ENCODE measurements at regions not wholly inside any gene's neighbourhood (a gene's known extent, or its start where the extent isn't known, plus 50 kb on each side); places are given as distances from the start of the nearest gene placed in this dataset.

DNA sequence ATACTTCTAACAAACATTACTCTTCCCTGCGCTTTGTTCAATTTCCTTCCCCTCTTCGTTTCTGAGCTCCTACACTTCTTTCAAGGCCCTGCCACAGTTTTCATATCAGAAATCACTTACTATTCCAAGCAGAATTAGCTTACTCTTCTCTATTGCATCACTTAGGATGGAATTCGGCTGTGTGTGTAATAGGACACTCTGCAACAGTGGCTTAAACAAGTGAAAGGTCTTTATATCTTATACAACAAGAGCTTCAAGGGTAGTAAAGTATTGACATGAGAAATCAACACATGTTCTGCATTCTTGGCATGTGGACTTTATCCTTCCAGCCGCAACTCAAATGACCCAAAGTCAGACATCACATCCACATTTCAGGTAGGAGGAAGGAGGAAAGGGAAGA lies 279.6 kb downstream of the PCDH20 start:
- Mint-ChIP-seq H3K27ac (no peak overlapping the region), H3K27me3 (no peaks in the 10 kb centered on the region), H3K9me3 (peaks cover 3 to 14% (median 14%) of the 10 kb centered on the region in 3 donors), H3K36me3 (no peaks in the 10 kb centered on the region), H3K4me3 (no peak overlapping the region), H3K4me1 (no peaks in the 10 kb centered on the region)
- DNase-seq (no peak), ATAC-seq (replicated peaks in 1 of 4) (no peak)
- POLR2A ChIA-PET = no interaction called here
- H3K27me3 ChIP-seq (replicated peaks in 1 of 2; ENCODE audit: control insufficient read depth in 2 of 2, extremely low read depth in 1 of 2, insufficient read depth in 2 of 2, low read length in 1 of 2) = no peaks in the 10 kb centered on the region
- no peaks in the 10 kb centered on the region for H3K9me3 ChIP-seq
- H3K4me1 ChIP-seq (ENCODE audit: control insufficient read depth in 1 of 2, extremely low read depth in 1 of 2, insufficient read depth in 2 of 2, low read length in 2 of 2) = no peaks in the 10 kb centered on the region
- no peak overlapping the region for H3K27ac ChIP-seq (ENCODE audit: low read length)
- CTCF ChIA-PET = interaction anchor here in 1 of 2 donors (0.6 kb wide), 1 partner anchor 28 kb away, joined by 7 read pairs; no protein-coding TSS in a partner anchor
- WGBS (ENCODE audit: insufficient coverage) = 83% methylated on average over 1 of the region's 4 CpGs
- no peaks in the 10 kb centered on the region for H3K36me3 ChIP-seq (ENCODE audit: control insufficient read depth in 2 of 2, extremely low read depth in 1 of 2, insufficient read depth in 1 of 2, low read length in 1 of 2)
- no peak overlapping the region for H3K4me3 ChIP-seq (ENCODE audit: control insufficient read depth in 1 of 2, extremely low read depth in 1 of 2, low read length in 1 of 2)

DNA sequence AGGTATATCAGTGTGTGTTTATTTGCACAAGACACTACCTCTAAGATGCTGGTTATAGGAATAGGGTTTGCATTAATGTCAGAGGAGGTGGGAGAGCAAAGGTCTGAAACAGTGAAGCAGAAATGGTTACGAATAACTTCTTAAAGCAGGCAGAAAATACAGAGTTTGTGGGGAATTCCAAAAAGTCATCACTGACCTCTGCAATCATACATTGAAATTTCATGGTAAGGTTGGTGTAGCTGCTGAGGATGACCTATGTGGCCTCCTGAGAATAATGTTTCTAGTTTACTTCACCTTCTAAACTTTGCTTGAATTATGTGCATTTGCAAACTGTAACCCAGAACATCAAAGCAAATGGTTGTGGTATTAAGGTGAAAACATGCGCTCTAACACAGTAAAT lies 280.1 kb downstream of the PCDH20 start:
- H3K27ac ChIP-seq (ENCODE audit: low read length) = no peak overlapping the region
- H3K4me1 ChIP-seq (ENCODE audit: control insufficient read depth in 1 of 2, extremely low read depth in 1 of 2, insufficient read depth in 2 of 2, low read length in 2 of 2) = no peaks in the 10 kb centered on the region
- ATAC-seq (replicated peaks in 1 of 4) (no peak), DNase-seq (no peak)
- H3K36me3 Mint-ChIP-seq = no peaks in the 10 kb centered on the region
- H3K27me3 ChIP-seq (replicated peaks in 1 of 2; ENCODE audit: control insufficient read depth in 2 of 2, extremely low read depth in 1 of 2, insufficient read depth in 2 of 2, low read length in 1 of 2) = no peaks in the 10 kb centered on the region
- H3K9me3 ChIP-seq = no peaks in the 10 kb centered on the region
- no CpG with 5 or more reads among the region's 2 CpGs for WGBS (ENCODE audit: insufficient coverage)
- H3K27ac Mint-ChIP-seq = no peak overlapping the region
- ChIA-PET POLR2A (no interaction called here), CTCF (no interaction called here)
- H3K4me1 Mint-ChIP-seq = no peaks in the 10 kb centered on the region
- H3K9me3 Mint-ChIP-seq = peaks cover 3 to 15% (median 14%) of the 10 kb centered on the region in 3 donors
- no peak overlapping the region for H3K4me3 Mint-ChIP-seq
- H3K4me3 ChIP-seq (ENCODE audit: control insufficient read depth in 1 of 2, extremely low read depth in 1 of 2, low read length in 1 of 2) = no peak overlapping the region
- no peaks in the 10 kb centered on the region for H3K27me3 Mint-ChIP-seq
- H3K36me3 ChIP-seq (ENCODE audit: control insufficient read depth in 2 of 2, extremely low read depth in 1 of 2, insufficient read depth in 1 of 2, low read length in 1 of 2) = no peaks in the 10 kb centered on the region

DNA sequence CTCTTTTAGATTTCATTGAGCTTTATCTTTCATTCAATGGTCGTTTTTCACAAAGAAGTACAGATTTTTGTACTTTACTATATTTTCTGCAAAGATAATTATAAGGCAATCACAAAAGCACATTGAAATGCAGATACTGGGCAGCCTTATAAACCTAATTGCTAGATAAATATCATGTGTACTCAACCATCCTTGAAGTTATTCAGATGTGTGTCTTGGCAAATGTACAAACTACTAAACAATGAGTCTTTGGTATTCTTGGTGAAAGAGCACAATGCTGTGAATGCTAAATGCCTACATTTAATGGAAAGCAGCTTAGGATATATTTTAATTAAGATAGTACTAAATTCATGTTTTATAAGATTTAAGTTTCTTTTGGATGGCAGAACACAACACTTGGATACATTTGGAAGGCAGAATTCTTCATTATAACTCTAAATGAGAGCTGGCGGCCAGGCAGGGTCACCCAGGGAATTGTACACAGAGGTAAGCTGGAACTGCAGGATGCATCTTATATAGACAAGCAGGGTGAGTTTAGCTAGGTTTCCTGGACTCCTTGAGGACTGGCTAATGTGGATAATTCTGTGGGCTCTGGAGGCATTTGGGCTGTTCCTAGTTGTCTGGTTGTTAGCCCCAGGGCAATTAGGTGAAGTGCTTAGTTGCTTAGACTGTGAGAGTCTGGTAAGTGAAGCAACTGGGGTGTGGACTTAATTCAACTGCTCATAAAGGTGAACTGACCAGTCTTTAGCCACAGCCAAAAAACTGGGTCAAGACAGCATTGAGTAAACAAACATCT lies 286.6 kb downstream of the PCDH20 start:
- Mint-ChIP-seq H3K4me1 (no peaks in the 10 kb centered on the region), H3K4me3 (no peak overlapping the region), H3K27me3 (no peaks in the 10 kb centered on the region), H3K27ac (no peak overlapping the region), H3K36me3 (no peaks in the 10 kb centered on the region), H3K9me3 (peaks cover 6 to 10% (median 7%) of the 10 kb centered on the region in 3 donors)
- Histone ChIP-seq H3K27ac (ENCODE audit: low read length) (no peak overlapping the region), H3K4me1 (ENCODE audit: control insufficient read depth in 1 of 2, extremely low read depth in 1 of 2, insufficient read depth in 2 of 2, low read length in 2 of 2) (no peaks in the 10 kb centered on the region), H3K36me3 (ENCODE audit: control insufficient read depth in 2 of 2, extremely low read depth in 1 of 2, insufficient read depth in 1 of 2, low read length in 1 of 2) (no peaks in the 10 kb centered on the region), H3K27me3 (replicated peaks in 1 of 2; ENCODE audit: control insufficient read depth in 2 of 2, extremely low read depth in 1 of 2, insufficient read depth in 2 of 2, low read length in 1 of 2) (no peaks in the 10 kb centered on the region), H3K4me3 (ENCODE audit: control insufficient read depth in 1 of 2, extremely low read depth in 1 of 2, low read length in 1 of 2) (no peak overlapping the region), H3K9me3 (no peaks in the 10 kb centered on the region)
- ChIA-PET CTCF (no interaction called here), POLR2A (no interaction called here)
- DNase-seq (no peak), ATAC-seq (replicated peaks in 1 of 4) (no peak)
- WGBS (ENCODE audit: insufficient coverage) = no CpG with 5 or more reads among the region's 2 CpGs

DNA sequence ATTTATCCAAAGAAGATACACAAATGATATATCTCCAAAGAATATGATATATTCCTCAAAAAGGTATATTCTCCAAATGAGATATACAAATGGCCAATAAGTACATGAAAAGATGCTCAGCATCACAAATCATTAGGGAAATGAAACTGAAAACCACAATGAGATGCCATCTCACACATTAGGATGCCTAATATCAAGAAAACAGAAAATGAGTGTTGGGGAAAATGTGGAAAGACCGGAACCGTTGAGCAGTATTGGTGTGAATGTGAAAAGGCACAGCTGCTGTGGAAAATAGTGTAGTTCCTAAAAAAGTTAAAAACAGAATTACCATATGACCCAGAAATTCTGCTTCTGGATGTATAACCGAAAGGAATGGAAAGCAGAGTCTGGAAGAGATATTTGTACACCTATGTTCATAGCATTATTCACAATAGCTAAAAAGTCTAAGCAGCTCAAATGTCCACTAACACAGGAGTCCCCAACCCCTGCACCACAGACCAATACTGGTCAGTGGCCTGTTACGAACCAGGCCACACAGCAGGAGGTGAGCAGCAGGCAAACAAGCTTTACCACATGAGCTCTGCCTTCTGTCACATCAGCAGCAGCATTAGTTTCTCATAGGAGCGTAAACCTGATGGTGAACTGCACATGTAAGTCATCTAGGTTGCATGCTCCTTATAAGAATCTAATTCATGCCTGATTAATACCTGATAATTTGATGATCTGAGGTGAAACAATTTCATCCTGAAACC lies 291.9 kb downstream of the PCDH20 start:
- no peaks in the 10 kb centered on the region for H3K36me3 Mint-ChIP-seq
- ATAC-seq (replicated peaks in 1 of 4) = no peak
- Histone ChIP-seq H3K9me3 (no peaks in the 10 kb centered on the region), H3K27ac (ENCODE audit: low read length) (no peak overlapping the region), H3K27me3 (replicated peaks in 1 of 2; ENCODE audit: control insufficient read depth in 2 of 2, extremely low read depth in 1 of 2, insufficient read depth in 2 of 2, low read length in 1 of 2) (no peaks in the 10 kb centered on the region), H3K4me1 (ENCODE audit: control insufficient read depth in 1 of 2, extremely low read depth in 1 of 2, insufficient read depth in 2 of 2, low read length in 2 of 2) (no peaks in the 10 kb centered on the region), H3K36me3 (ENCODE audit: control insufficient read depth in 2 of 2, extremely low read depth in 1 of 2, insufficient read depth in 1 of 2, low read length in 1 of 2) (no peaks in the 10 kb centered on the region), H3K4me3 (ENCODE audit: control insufficient read depth in 1 of 2, extremely low read depth in 1 of 2, low read length in 1 of 2) (no peak overlapping the region)
- CTCF ChIA-PET = no interaction called here
- H3K4me1 Mint-ChIP-seq = no peaks in the 10 kb centered on the region
- POLR2A ChIA-PET = no interaction called here
- WGBS (ENCODE audit: insufficient coverage) = 14% methylated on average over 1 of the region's 5 CpGs
- no peaks in the 10 kb centered on the region for H3K27me3 Mint-ChIP-seq
- DNase-seq = no peak
- peaks cover 10 to 14% (median 11%) of the 10 kb centered on the region in 3 donors for H3K9me3 Mint-ChIP-seq
- H3K4me3 Mint-ChIP-seq = no peak overlapping the region
- no peak overlapping the region for H3K27ac Mint-ChIP-seq

DNA sequence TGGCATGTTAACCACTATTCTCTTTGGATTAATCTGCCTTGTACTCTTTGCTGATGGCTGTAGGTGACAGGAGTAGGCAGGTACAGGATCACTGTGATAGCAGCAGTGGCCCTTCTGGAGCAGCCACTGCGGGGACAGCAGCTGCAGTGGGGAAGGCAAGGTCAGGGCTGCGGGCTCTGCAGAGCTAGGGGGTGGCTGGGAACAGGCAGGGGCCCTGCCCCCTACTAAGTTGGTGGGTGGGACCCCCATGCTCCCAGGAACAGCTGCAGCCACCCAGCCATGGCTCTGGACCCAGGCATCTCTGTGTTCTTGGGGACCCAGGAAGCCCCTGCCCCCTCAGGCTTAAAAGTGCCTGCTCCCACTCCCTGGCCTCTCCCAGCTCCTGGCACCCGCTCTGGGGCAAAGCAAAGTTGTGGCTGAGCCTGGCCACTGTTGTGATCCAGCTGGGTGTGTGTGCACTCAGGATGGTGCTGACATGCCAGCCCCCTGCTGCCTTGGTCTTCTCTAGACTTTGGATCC lies 302.4 kb downstream of the PCDH20 start:
- ChIA-PET POLR2A (no interaction called here), CTCF (interaction anchor here in 1 of 2 donors (0.8 kb wide), 1 partner anchor 13 kb away, joined by 3 read pairs; no protein-coding TSS in a partner anchor)
- no peak overlapping the region for H3K4me3 Mint-ChIP-seq

DNA sequence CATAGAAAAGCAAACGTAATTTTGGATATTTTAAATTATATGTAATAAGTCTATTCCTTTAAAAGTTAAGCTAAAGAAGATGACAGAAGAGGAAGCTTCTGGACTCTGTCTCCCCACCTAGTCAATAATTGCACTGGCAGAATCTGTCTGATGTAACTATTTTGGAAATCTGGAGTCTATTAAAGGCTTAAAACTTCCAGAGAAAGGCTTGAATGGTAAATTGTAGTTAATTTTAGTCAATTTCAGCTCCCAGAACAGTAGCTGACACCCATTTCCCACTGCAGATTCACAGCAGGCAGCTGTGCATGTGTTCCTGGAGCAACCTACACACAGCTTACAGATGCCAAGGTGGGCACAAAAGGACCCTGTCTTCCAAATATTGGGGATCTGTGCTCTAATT lies 304.1 kb downstream of the PCDH20 start:
- Histone ChIP-seq H3K36me3 (ENCODE audit: control insufficient read depth in 2 of 2, extremely low read depth in 1 of 2, insufficient read depth in 1 of 2, low read length in 1 of 2) (no peaks in the 10 kb centered on the region), H3K9me3 (no peaks in the 10 kb centered on the region), H3K4me3 (ENCODE audit: control insufficient read depth in 1 of 2, extremely low read depth in 1 of 2, low read length in 1 of 2) (no peak overlapping the region), H3K4me1 (ENCODE audit: control insufficient read depth in 1 of 2, extremely low read depth in 1 of 2, insufficient read depth in 2 of 2, low read length in 2 of 2) (no peaks in the 10 kb centered on the region), H3K27me3 (replicated peaks in 1 of 2; ENCODE audit: control insufficient read depth in 2 of 2, extremely low read depth in 1 of 2, insufficient read depth in 2 of 2, low read length in 1 of 2) (no peaks in the 10 kb centered on the region), H3K27ac (ENCODE audit: low read length) (no peak overlapping the region)
- Mint-ChIP-seq H3K27ac (no peak overlapping the region), H3K27me3 (no peaks in the 10 kb centered on the region), H3K9me3 (peaks cover 4 to 20% (median 12%) of the 10 kb centered on the region in 3 donors), H3K36me3 (no peaks in the 10 kb centered on the region), H3K4me3 (no peak overlapping the region), H3K4me1 (no peaks in the 10 kb centered on the region)
- CTCF ChIA-PET = no interaction called here
- no CpG with 5 or more reads among the region's 1 CpG for WGBS (ENCODE audit: insufficient coverage)
- ATAC-seq (replicated peaks in 1 of 4) (no peak), DNase-seq (no peak)
- POLR2A ChIA-PET = interaction anchor here in 1 of 2 donors (0.6 kb wide), 1 partner anchor 188 kb away, joined by 5 read pairs; no protein-coding TSS in a partner anchor

More for the DNA sequence above, 302.4 kb downstream of the PCDH20 start:
- Histone ChIP-seq H3K4me3 (ENCODE audit: control insufficient read depth in 1 of 2, extremely low read depth in 1 of 2, low read length in 1 of 2) (no peak overlapping the region), H3K9me3 (peaks cover 3% of the 10 kb centered on the region), H3K4me1 (ENCODE audit: control insufficient read depth in 1 of 2, extremely low read depth in 1 of 2, insufficient read depth in 2 of 2, low read length in 2 of 2) (no peaks in the 10 kb centered on the region), H3K36me3 (ENCODE audit: control insufficient read depth in 2 of 2, extremely low read depth in 1 of 2, insufficient read depth in 1 of 2, low read length in 1 of 2) (no peaks in the 10 kb centered on the region), H3K27ac (ENCODE audit: low read length) (no peak overlapping the region), H3K27me3 (replicated peaks in 1 of 2; ENCODE audit: control insufficient read depth in 2 of 2, extremely low read depth in 1 of 2, insufficient read depth in 2 of 2, low read length in 1 of 2) (no peaks in the 10 kb centered on the region)
- H3K27me3 Mint-ChIP-seq = no peaks in the 10 kb centered on the region
- ATAC-seq (replicated peaks in 1 of 4) = no peak
- WGBS (ENCODE audit: insufficient coverage) = 65% methylated on average over 3 of the region's 3 CpGs
- H3K27ac Mint-ChIP-seq = no peak overlapping the region
- DNase-seq = no peak
- H3K4me1 Mint-ChIP-seq = no peaks in the 10 kb centered on the region
- H3K9me3 Mint-ChIP-seq = peaks cover 0 to 22% (median 12%) of the 10 kb centered on the region in 3 donors
- H3K36me3 Mint-ChIP-seq = no peaks in the 10 kb centered on the region
